Renal cortex interstitium (tissue), 11 donors: ENCODE measurements at regions not wholly inside any gene's neighbourhood (a gene's known extent, or its start where the extent isn't known, plus 50 kb on each side); places are given as distances from the start of the nearest gene placed in this dataset.

ENCODE experiments used
- DNase-seq, 11 donors: peaks; one replicate each; pipeline ENCODE4 v3.0.0-alpha.2; 2013; ENCODE audit warnings: low read depth in 9 of 11, low spot score in 4 of 11; ENCODE audit errors: extremely low read depth in 1 of 11

GRCh38 chr5:8216921-8217320 lies 348.0 kb downstream of the MTRR start:
- no peak for DNase-seq

GRCh38 chr5:8226148-8226547 lies 357.2 kb downstream of the MTRR start:
- DNase-seq, result no peak

GRCh38 chr5:8227112-8227511 lies 358.2 kb downstream of the MTRR start:
- no peak for DNase-seq

GRCh38 chr5:8229551-8229950 lies 360.6 kb downstream of the MTRR start:
- no peak for DNase-seq

GRCh38 chr5:8230868-8231267 lies 361.9 kb downstream of the MTRR start:
- DNase-seq, result no peak

GRCh38 chr5:8233479-8233878 lies 364.5 kb downstream of the MTRR start:
- no peak for DNase-seq

- DNase-seq, result peak in 10 of 11 donors; percentile 5 to 47 (median 11)
Observed at GRCh38 chr5:8234179-8234770, 365.3 kb downstream of the MTRR start.

GRCh38 chr5:8238080-8238479 lies 369.1 kb downstream of the MTRR start:
- no peak for DNase-seq

GRCh38 chr5:8239198-8239597 lies 370.2 kb downstream of the MTRR start:
- no peak for DNase-seq

- DNase-seq, result no peak
Observed at GRCh38 chr5:8239646-8240045, 370.7 kb downstream of the MTRR start.

- no peak for DNase-seq
Observed at GRCh38 chr5:8241076-8241475, 372.1 kb downstream of the MTRR start.

- DNase-seq, result no peak
Observed at GRCh38 chr5:8241558-8241957, 372.6 kb downstream of the MTRR start.

- DNase-seq, result no peak
Observed at GRCh38 chr5:8247049-8247899, 378.3 kb downstream of the MTRR start.

GRCh38 chr5:8253376-8253775 lies 384.4 kb downstream of the MTRR start:
- no peak for DNase-seq

- no peak for DNase-seq
Observed at GRCh38 chr5:8254674-8255073, 385.7 kb downstream of the MTRR start.

- no peak for DNase-seq
Observed at GRCh38 chr5:8258801-8259200, 389.9 kb downstream of the MTRR start.

GRCh38 chr5:8270246-8270645 lies 401.3 kb downstream of the MTRR start:
- no peak for DNase-seq

- DNase-seq, result no peak
Observed at GRCh38 chr5:8280711-8281363, 411.9 kb downstream of the MTRR start.

GRCh38 chr5:8288334-8288733 lies 419.4 kb downstream of the MTRR start:
- no peak for DNase-seq

GRCh38 chr5:8288897-8289516 lies 420.1 kb downstream of the MTRR start:
- DNase-seq, result no peak
